HG03103 (cell line): ENCODE measurements at regions not wholly inside any gene's neighbourhood (a gene's known extent, or its start where the extent isn't known, plus 50 kb on each side); places are given as distances from the start of the nearest gene placed in this dataset.

Source experiments
- ATAC-seq: cut with Tn5 transposase; IDR thresholded peaks from one replicate; pipeline ENCODE4 v1.9.1; 2021; ENCODE audit warnings: low read depth; ENCODE audit not compliant: unreplicated experiment

- ATAC-seq: no peak
Measured at GRCh38 chr5:54624805-54625568, 107.4 kb downstream of the SNX18 start.

DNA sequence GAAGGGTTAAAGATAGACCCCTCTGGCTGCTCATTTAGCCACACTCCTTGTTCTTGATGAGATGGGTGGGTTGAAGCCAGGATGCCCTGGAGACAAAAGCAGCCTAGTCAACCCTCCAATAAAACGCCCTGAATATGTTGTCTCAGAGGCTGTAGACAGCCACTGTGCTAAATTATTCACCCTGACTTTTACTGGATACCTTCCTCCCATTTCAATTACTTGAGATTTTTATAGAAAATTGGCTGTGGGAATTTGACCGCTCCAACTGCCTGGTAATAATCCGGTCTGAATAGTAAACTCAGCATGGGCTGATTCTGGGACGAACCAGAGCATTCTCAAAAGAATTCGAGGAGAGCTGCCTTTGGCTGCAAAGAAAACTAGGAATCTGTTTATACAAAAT lies 104.2 kb downstream of the SNX18 start:
- ATAC-seq: no peak

DNA sequence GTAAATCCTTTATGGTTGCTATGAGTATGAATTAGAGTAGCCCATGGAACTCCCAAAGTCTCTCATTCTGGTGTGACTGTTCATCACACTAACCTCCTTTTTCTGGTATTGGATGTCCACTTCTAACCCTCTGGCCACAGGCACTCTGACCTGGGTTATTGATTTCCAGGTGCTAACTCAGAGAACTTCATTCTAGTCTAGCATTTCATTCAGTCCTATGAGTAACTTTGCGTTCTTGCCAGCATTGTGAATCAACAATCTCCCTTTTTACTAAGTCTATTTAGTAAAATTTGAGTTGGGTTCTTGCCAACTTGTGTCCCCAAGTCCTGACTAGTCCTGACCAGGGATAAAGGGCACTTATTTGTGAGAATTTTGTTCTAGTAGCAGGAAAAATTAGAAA lies 103.5 kb downstream of the SNX18 start:
- no peak for ATAC-seq

DNA sequence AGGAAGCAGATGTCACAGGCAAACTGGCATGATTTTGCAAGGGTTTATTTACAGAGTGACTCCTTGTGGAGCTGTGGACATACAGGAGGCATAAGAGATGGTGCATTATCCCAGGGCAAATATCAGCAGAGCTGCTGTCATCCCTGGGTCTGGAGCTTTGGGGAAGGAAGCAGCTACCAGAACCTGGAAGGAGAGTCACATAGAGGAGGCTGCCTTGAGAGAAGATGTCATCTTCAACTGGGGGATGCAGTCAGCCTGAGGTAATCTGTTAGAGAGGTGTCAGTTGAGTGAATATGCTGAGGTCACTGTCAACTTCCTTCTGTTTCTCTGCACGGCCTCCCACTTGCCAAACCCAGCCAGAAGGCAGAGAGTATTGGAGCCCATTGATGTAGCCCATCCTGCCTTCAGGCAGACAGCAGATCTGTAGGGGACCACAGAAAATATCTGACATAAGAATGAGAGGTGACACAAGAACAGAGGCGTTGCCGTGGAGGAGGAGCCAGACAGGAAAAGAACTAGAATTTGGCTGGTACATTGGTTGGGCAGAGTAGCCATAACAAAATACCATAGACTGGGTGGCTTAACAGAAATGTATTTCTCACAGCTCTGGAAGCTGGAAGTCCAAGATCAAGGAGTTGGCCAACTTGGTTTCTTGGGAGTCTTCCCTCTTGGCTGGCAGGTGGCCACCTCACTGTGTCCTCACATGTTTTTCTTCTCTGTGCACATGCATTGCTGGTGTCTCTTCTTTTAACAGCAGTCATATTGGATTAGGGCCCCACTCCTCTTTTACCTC lies 102.8 kb downstream of the SNX18 start:
- no peak for ATAC-seq

DNA sequence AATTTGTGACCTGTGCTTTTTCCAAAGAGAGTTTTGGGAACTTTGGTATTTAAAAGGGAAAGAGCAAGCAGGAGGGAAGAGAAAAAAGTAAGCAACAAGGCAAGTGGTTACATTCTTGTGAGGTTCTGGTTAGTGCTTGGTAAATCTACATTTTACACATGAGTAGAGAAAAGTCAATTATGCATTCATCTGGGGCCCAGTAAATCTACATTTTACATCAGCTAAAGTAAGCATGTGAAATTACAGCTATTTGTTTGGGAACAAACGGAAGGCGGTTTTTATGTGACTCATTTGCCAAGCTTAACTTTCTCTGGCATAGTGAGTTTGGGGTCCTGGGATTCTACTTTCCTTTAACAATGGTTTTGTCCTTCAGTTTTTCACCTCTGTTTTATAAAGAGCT lies 102.2 kb downstream of the SNX18 start:
- no peak for ATAC-seq

DNA sequence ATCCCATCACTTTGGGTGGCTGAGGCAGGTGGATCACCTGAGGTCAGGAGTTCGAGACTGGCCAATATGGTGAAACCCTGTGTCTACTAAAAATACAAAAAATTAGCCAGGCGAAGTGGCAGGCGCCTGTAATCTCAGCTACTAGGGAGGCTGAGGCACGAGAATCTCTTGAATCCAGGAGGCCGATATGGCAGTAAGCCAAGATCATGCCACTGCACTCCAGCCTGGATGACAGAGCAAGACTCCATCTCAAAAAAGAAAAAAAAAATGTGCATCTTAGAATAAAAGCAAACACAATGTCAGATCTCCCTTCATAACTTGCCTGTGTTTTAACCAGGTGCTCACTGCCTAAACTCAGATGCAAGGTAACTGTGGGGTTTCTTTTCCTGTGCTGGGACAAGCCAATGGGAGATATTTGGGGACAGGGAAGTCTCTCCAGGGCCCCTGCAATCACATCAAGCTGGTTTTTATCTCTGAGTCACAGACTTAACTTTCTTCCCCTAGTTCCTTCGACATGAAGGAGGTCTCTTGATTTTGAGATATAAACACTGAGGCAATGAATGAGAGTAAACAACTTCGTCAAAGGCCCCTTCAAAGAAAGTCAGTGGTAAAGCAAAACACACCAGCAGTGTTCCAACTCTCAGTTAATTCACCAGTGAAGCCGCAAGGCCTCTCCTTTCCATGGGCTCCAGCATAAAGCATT lies 99.1 kb downstream of the SNX18 start:
- ATAC-seq: no peak

DNA sequence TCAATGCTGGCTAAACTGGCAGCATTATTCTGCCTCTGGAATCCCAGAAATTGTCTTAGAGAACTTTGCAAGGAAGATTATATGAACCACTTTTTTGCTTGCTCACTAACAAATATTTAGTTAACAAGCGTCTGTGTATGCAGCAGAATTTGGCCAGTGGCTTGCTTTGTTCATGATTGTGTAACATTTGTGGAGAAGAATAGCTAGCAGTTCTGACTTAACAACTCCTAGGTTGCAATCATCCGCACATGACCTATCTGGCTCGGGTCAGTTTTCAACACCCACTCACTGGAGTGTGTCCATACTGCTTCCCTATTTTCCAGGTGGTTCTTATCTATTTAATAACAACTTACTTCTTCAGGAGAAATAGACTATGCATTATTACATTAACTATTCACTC lies 98.5 kb downstream of the SNX18 start:
- no peak for ATAC-seq

DNA sequence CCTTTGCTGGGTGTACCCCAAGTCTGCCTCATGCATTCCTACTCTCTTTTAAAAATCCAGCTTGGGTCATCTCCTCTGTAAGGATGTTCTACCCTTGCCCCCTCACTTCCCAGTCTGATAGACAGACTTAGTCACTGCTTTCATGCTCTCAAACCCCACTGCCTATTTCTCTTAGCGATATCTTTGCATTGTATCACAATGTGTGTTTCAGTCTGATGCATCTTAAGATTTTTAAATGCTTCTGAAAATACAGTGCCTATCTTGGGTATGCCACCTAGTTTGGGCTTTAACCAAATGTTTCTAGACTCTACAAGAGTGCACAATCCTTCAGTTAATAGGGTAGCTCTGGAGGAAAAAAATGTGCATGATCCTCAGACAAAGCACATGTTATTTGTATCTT lies 97.8 kb downstream of the SNX18 start:
- ATAC-seq: no peak

GRCh38 chr5:54612711-54613110 lies 95.2 kb downstream of the SNX18 start:
- ATAC-seq: no peak

DNA sequence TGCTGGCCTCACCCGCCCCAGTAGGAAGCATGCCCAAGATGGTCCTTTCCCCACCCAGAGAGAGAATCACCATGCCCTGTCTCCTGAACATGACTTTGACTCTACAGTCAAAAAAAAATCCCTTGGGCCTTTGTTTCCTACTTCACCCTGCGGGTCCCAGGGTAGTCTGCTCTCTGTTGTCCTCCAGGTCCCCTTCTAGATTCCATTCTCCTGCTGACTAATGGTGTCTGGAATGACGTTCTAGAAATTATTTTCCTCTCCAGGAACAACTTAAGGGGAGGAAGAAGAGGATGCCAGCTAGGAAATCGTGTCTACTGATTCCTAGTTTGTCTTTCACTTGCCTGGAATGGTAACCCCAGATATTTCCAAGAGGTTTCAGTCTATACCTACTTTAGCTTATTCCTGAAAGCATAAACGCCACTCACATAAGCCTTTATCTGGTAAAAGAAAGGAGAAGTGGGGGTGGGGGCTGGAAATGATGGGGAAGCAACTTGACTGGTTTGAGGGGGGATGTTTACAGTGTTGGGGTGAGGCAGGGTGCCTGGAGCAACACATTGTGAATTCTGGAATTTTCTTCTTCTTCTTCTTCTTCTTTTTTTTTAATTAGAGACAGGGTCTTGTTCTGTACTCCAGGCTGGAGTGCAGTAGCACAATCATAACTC lies 93.9 kb downstream of the SNX18 start:
- ATAC-seq: no peak

- peak; percentile 97 for ATAC-seq
Measured at GRCh38 chr5:54610197-54610944, 92.8 kb downstream of the SNX18 start.

DNA sequence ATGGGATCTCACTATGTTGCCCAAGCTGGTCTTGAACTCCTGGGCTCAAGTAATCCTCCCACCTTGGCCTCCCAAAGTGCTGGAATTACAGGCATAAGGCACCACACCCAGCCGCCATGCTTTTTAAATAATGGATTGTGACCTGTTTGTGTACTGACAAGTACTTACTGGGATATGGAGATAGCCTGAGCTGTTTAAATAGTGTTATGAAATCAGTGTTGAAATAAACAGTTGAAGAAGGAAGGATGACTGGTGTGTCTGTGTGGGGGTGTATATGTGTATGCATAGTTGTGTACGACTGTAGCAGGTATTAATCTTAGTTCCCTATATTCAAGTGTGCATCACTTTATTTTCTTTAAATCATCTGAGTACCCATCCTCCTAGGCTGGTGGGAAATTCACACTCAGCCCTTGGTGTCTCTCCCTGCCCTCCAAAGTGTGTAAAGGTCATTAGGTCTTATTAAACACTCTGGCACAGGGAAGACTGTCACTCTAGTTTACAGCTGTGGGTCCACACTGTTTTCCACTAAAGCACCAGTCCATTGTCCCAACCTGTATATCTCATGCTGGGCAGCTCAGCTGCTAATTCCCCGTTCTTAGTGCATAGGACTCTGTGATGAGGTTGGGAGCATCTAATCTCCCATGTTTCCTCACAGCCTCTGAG lies 91.0 kb downstream of the SNX18 start:
- no peak for ATAC-seq

DNA sequence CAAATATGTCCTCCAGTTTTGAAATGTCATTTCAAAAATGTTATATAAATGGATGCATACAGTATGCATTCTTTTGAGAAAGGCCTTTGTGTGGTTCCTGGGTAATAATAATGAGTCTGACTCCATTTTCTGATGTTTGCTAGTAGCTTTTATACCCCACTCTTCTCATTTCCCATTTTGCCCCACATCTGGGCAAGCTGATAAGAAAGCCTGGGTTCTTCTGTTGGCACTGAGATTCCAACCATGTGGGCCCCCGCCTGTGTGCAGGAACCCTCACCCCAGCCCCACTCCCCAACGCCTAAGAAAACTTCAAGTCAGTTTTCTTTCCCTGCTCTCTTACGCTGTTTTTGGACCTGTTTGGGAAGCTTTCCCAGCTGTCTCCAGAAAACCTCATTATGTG lies 89.4 kb downstream of the SNX18 start:
- no peak for ATAC-seq

GRCh38 chr5:54603372-54603771 lies 85.8 kb downstream of the SNX18 start:
- ATAC-seq: no peak

- no peak for ATAC-seq
Measured at GRCh38 chr5:54602475-54602874, 84.9 kb downstream of the SNX18 start.

DNA sequence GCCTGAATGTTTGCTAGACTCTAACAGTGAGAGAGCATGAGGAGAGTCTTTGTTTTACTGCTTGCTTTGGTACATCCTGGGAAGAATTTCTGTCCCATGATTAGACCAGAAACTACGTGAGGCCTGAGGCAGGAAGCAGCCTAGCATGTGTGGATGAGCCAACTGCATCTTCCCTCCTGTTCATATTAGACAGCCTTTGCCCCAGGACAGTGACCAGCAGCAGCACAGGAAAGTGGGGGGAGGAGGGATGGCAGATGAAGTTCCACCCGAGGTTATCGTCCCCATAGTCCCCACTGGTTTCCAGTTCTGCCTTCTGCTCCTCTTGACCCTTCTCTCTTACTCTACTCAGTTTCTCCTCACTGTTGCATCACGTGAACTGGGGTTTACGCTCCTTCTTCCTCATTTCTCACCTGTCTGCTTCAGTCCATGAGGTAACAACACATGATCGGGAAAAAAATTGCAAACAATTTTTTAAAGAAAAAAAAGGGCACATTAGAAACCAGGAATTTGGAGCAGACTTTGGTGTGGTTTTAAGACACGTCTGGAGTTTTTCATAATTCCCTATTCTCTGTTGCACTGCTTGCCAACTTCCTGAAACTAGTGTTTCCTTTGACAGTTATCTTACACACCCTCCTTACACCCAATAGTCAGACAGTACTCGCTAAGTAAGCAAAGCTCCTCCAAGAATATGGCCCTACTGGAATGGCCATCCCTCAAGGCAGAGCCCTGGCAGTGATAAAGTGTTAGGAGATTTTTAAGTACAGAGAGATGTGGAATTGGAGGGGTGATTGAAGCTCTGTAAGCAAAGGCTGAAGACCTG lies 84.1 kb downstream of the SNX18 start:
- no peak for ATAC-seq
